T-helper 22 cell (primary cell): ENCODE measurements at regions not wholly inside any gene's neighbourhood (a gene's known extent, or its start where the extent isn't known, plus 50 kb on each side); places are given as distances from the start of the nearest gene placed in this dataset.
"Not testable (repeated sequence)": the region's sequence is repeated elsewhere in the genome, so short reads cannot be mapped to it uniquely, and the experiment has no call there.

ENCODE experiments used
- DNase-seq: peaks from one replicate; pipeline ENCODE4 v3.0.0-alpha.2; 2020; ENCODE audit warnings: low read depth

DNA sequence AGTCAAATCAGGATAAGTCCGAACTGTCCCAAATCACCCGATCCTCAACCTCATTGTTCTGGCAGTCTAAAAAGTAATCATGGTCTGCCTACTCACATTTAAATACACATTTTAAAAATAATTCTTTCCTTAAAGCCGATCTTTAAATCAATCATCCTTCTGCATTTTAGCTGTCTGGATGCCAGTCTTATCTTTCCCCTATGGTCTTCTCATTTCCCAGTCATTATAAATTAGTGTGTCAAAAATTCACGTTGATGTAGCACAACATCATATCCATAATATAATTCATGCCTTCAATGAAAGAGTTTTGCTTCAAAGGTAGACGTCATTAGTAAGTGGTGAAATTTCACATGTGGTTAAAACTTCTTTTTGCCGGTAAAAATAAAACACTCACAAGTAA lies 108.1 kb upstream of the FRG1 start:
- no peak for DNase-seq

GRCh38 chr4:189834616-189835015 lies 106.1 kb upstream of the FRG1 start:
- no peak for DNase-seq

- DNase-seq, result no peak
Observed at GRCh38 chr4:189835505-189835904, 105.2 kb upstream of the FRG1 start.

- no peak for DNase-seq
Observed at GRCh38 chr4:189837471-189837870, 103.2 kb upstream of the FRG1 start.

- DNase-seq, result no peak
Observed at GRCh38 chr4:189838821-189839497, 101.7 kb upstream of the FRG1 start.

- no peak for DNase-seq
Observed at GRCh38 chr4:189840356-189840755, 100.3 kb upstream of the FRG1 start.

DNA sequence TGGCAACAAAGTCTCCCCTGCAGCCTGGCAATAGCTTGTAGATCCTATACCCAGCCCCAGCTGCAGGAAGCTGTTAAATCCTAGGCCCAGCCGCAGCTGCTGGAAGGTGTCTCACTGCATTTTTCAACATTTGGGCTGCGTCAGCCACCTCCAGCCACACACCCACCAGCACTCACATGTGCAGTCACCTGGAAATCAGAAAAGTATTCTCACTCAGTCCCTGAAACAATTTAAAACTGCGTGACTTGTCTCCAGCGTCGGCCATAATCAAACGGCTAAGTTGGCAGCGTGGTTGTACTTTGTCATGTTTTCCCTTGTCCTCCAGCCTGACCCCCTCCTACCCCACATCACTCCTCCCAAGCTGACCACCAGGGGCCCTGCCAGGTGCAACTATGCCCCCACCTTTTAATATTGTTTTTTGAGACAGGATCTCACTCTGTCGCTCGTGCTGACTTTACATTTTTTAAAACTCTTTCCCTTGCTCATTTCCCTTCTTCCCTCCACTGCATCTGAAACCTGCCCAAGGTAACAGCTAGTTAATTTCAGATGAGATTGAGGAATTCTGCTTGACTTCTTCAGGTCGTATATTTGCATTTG lies 97.2 kb upstream of the FRG1 start:
- DNase-seq, result no peak

DNA sequence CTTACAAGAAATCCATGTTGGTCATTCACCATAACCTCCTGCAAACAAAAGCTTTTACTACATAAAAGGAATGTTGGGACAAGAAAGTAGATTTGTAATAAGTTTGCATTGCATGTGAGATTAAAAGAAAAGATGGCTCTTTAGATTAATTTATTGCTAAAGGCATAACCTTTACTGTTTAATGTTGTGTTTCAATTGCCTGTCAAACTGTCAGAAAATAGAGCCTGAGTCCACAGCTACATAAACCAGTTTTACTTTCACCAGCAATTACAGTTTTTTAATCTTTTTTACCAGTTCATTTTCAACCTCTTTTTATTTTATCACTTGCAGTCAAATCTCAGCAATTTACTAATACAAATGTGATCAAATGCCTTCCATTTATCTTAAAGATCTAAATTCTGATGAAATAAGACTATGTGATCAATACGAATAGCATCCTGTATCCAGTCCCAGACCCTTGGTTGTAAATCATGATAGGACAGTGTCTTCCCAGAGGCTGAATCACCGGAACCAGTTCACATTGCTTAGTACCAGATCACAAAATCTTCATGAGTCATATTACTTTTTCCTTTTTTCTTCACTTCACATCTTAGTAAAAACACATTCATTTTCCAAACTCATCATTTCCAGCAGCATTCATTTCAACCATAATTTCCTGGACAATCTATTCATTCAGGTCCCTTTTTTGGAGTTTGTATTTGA lies 95.4 kb upstream of the FRG1 start:
- no peak for DNase-seq

DNA sequence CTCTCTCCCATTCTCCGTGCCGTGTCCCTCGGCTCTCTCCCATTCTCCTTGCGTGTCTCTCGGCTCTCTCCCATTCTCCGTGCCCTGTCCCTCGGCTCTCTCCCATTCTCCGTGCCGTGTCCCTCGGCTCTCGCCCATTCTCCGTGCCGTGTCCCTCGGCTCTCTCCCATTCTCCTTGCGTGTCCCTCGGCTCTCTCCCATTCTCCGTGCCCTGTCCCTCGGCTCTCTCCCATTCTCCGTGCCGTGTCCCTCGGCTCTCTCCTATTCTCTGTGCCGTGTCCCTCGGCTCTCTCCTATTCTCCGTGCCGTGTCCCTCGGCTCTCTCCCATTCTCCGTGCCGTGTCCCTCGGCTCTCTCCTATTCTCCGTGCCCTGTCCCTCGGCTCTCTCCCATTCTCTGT lies 94.6 kb upstream of the FRG1 start:
- not testable (repeated sequence) for DNase-seq

DNA sequence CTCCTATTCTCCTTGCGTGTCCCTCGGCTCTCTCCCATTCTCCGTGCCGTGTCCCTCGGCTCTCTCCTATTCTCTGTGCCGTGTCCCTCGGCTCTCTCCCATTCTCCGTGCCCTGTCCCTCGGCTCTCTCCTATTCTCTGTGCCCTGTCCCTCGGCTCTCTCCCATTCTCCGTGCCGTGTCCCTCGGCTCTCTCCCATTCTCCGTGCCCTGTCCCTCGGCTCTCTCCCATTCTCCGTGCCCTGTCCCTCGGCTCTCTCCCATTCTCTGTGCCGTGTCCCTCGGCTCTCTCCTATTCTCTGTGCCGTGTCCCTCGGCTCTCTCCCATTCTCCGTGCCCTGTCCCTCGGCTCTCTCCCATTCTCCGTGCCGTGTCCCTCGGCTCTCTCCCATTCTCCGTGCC lies 94.1 kb upstream of the FRG1 start:
- not testable (repeated sequence) for DNase-seq

- DNase-seq, result not testable (repeated sequence)
Observed at GRCh38 chr4:189848672-189849071, 92.0 kb upstream of the FRG1 start.

DNA sequence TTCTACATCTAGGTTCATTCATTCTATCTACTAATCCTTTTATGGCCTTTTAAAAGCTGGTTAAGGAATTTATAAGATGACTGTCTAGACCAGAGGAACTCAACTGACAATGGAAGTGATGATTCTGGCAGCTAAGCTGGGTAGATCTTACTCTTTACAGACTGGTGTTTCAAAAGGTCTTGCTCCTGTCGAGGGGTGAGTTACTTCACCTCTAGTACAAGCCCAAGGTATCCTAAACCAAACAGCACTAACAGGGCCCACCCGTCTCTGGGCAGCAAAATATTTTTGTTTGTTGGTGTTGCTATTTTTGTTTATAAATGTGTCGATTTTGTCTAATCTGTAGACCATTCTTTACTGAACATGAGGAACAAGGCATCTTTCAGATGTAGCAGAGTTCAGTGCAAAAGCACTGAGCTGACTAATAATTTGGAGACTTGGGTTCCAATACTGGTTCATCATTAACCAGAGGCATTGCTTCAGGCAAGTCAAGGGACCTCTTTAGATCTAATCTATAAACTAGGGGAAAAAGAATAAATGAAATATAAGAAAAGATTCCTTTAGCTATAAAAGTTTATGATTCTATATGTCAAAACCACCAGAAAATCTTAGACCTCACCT lies 90.3 kb upstream of the FRG1 start:
- no peak for DNase-seq

DNA sequence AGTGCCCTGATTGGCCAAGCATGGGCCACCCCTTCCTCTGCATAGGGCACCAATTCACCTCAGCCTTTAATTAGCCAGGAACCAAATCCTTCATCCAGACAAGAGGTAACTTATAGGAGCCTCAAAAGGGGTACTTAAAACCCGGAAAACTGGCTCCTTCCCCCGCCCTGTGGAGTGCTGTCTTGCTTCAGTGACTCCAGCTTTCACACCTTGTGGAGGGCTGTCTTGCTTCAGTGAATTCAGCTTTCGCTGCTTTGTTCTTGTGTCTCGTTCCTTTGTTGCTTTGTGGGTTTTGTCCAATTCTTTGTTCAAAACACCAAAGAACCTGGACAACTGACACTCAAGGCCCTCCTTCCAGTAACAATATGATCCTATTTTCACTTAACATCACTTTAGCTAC lies 82.2 kb upstream of the FRG1 start:
- no peak for DNase-seq

DNA sequence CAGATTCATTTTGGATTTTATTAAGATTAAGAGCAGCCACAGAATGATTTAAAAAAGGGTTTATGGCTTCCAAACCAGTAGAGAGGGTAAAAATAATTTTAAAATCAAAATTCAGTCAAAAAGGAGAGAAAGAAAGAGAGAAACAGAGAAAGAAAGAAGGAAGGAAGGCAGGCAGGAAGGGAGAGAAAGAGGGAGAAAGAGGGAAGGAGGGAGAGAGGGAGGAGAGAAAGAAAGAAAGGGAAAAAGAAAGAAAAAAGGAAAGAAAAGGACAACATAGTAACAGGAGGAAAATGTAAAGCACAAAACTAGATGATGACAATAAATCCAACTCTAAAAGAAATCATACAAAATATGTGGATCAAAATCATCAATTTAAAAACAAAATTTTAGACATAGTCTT lies 79.6 kb upstream of the FRG1 start:
- DNase-seq, result no peak

- no peak for DNase-seq
Observed at GRCh38 chr4:189869236-189869635, 71.4 kb upstream of the FRG1 start.

DNA sequence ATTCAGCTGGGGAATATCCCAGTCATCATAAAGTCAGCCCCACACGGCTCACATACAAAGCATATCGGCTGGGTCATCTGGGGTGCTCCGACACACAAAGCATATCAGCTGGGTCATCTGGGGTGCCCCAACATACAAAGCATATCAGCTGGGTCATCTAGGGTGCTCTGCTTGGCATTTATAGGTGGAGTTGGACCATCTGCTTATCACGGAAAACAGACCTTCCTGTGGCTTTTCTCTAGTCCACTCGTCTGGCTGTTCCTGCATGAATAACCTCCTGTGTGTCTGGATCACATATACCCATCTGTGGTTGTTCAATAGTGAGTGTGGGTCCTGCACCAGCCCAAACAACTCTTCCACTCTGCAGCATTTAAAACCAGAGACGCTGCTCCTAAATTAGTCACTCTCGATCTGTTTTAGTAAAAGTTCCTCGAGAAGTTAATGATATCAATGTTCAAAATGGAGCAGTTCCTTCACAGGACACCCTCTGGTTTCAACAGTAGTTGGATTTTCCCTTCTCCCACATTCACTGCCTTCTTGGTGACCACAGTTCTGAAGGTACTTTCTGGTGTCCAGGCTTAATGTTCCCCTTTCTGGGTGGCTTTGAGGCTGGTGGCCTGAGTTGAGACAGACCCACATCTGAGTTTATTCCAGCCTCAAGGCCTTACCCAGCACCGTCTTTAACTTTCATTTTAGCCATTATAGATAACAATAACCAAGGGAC lies 70.0 kb upstream of the FRG1 start:
- no peak for DNase-seq

DNA sequence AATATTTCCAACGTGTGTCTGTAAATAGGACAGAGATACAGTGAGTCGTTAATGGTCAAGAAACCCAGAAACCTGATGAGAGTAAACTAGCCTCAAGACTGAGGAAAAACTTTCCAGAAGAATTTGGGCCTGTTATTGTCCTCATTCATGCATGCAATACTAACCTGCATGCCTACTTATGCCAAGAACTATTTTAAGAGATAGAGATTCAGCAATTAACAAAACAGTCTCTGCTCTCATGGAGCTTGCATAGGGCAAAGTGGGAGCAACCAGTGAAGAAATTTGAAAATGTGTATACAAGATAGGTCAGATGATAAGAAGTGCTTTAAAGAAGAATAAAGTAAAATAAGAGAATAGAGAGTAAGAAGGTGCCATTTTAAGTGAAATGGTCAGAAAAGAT lies 66.1 kb upstream of the FRG1 start:
- DNase-seq, result no peak

DNA sequence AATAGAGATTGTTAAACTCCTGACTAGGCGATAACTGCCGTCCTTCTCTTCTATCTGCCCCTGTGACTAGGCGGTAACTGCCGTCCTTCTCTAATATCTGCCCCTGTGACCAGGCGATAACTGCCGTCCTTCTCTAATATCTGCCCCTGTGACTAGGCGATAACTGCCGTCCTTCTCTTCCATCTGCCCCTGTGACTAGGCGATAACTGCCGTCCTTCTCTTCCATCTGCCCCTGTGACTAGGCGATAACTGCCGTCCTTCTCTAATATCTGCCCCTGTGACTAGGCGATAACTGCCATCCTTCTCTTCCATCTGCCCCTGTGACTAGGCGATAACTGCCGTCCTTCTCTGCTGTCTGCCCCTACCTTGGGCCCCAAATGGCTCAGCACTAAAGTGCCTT lies 59.5 kb upstream of the FRG1 start:
- not testable (repeated sequence) for DNase-seq

- not testable (repeated sequence) for DNase-seq
Observed at GRCh38 chr4:189888407-189888806, 52.3 kb upstream of the FRG1 start.
